Neural cell (in vitro differentiated cells): ENCODE measurements at regions not wholly inside any gene's neighbourhood (a gene's known extent, or its start where the extent isn't known, plus 50 kb on each side); places are given as distances from the start of the nearest gene placed in this dataset.

ENCODE experiments used
- H2AFZ ChIP-seq: fragments of 200-600, 300-800 bp; sonication (generic), shearing (Covaris generic); 2 replicates; pipeline ENCODE4 v1.6.0; 2014; ENCODE audit warnings: low read depth, mild to moderate bottlenecking, antibody characterized with exemption, low read length, moderate library complexity
- H3F3A ChIP-seq: fragments of 200-600 bp; shearing (Covaris generic); 2 replicates; pipeline ENCODE4 v1.6.1; 2016; ENCODE audit warnings: mild to moderate bottlenecking, moderate library complexity, mixed read lengths, antibody characterized with exemption, low read length; ENCODE audit not compliant: insufficient read depth, poor library complexity, severe bottlenecking
- H3K27ac ChIP-seq: fragments of 200-600, 300-800 bp; sonication (generic), shearing (Covaris generic); 2 replicates; pipeline ENCODE4 v1.5.1; 2014; ENCODE audit warnings: mild to moderate bottlenecking, low read length, moderate library complexity
- H3K27me3 ChIP-seq: fragments of 300-800, 200-600 bp; sonication (generic), shearing (Covaris generic); 2 replicates; pipeline ENCODE4 v1.6.0; 2014; ENCODE audit warnings: mild to moderate bottlenecking, low read depth, low read length, moderate library complexity; ENCODE audit not compliant: insufficient read depth
- H3K36me3 ChIP-seq: fragments of 300-800, 200-600 bp; sonication (generic), shearing (Covaris generic); 2 replicates; pipeline ENCODE4 v1.5.1; 2014; ENCODE audit warnings: mild to moderate bottlenecking, antibody characterized with exemption, low read length, moderate library complexity; ENCODE audit not compliant: insufficient read depth
- H3K4me2 ChIP-seq: fragments of 300-800, 200-600 bp; sonication (generic), shearing (Covaris generic); 2 replicates; pipeline ENCODE4 v1.6.0; 2014; ENCODE audit warnings: mild to moderate bottlenecking, low read length
- H3K4me3 ChIP-seq: fragments of 300-800, 200-600 bp; sonication (generic), shearing (Covaris generic); 2 replicates; pipeline ENCODE4 v1.5.1; 2014; ENCODE audit warnings: mild to moderate bottlenecking, low read length, moderate library complexity
- H3K79me2 ChIP-seq: fragments of 200-600 bp; shearing (Covaris generic); replicated peaks from 2 replicates; pipeline ENCODE4 v1.6.0; 2014; ENCODE audit warnings: mild to moderate bottlenecking, low read length, moderate library complexity; ENCODE audit not compliant: insufficient read depth
- H3K9ac ChIP-seq: fragments of 300-800, 200-600 bp; sonication (generic), shearing (Covaris generic); 2 replicates; pipeline ENCODE4 v1.6.1; 2016; ENCODE audit warnings: mild to moderate bottlenecking, low read length, mixed read lengths
- H3K9me2 ChIP-seq: fragments of 200-600 bp; shearing (Covaris generic); 2 replicates; pipeline ENCODE4 v1.6.1; 2016; ENCODE audit warnings: mild to moderate bottlenecking, low read length, mixed read lengths; ENCODE audit not compliant: insufficient read depth
- H3K9me3 ChIP-seq: fragments of 200-600, 300-800 bp; sonication (generic), shearing (Covaris generic); 2 replicates; pipeline ENCODE4 v1.6.1; 2016; ENCODE audit warnings: mild to moderate bottlenecking, mixed run types, low read length, moderate library complexity, mixed read lengths
- H4K20me1 ChIP-seq: fragments of 200-600 bp; shearing (Covaris generic); 2 replicates; pipeline ENCODE4 v1.6.1; 2016; ENCODE audit warnings: mild to moderate bottlenecking, mixed run types; ENCODE audit not compliant: insufficient read depth
- EP300 ChIP-seq: fragments of 450-650 bp; conservative IDR thresholded peaks from 2 replicates; pipeline ENCODE4 v1.6.1; 2014; ENCODE audit warnings: antibody characterized with exemption, mild to moderate bottlenecking, moderate library complexity; ENCODE audit not compliant: poor library complexity, severe bottlenecking
- EZH2 ChIP-seq: fragments of 200-600, 300-800 bp; shearing (Covaris generic), sonication (generic); IDR thresholded peaks from 2 replicates; pipeline ENCODE4 v1.6.1; 2014; ENCODE audit warnings: antibody characterized with exemption, low read length, borderline replicate concordance, mild to moderate bottlenecking; ENCODE audit not compliant: insufficient read depth, poor library complexity, severe bottlenecking
- MXI1 ChIP-seq: fragments of 450-650 bp; conservative IDR thresholded peaks from 2 replicates; pipeline ENCODE4 v1.6.1; 2014; ENCODE audit warnings: antibody characterized with exemption, mild to moderate bottlenecking; ENCODE audit not compliant: poor library complexity, severe bottlenecking
- POLR2AphosphoS5 ChIP-seq: IDR thresholded peaks from 2 replicates; pipeline ENCODE4 v1.6.1; 2012
- RAD21 ChIP-seq: fragments of 450-650 bp; conservative IDR thresholded peaks from 2 replicates; pipeline ENCODE4 v1.6.1; 2014; ENCODE audit warnings: antibody characterized with exemption, mild to moderate bottlenecking, moderate library complexity
- SMC3 ChIP-seq: fragments of 450-650 bp; conservative IDR thresholded peaks from 2 replicates; pipeline ENCODE4 v1.6.1; 2014; ENCODE audit warnings: antibody characterized with exemption, mild to moderate bottlenecking, moderate library complexity; ENCODE audit not compliant: poor library complexity
- TAF1 ChIP-seq: IDR thresholded peaks from 2 replicates; pipeline ENCODE4 v1.6.1; 2012; ENCODE audit warnings: low read depth
- TF ChIP-seq, protein P1 (sequence below): fragments of 450-650 bp; IDR thresholded peaks from 2 replicates; pipeline ENCODE4 v1.5.1; 2014; ENCODE audit warnings: antibody characterized with exemption, mild to moderate bottlenecking, moderate library complexity; ENCODE audit not compliant: poor library complexity, severe bottlenecking
- TF ChIP-seq, protein P2 (sequence below): IDR thresholded peaks from 2 replicates; pipeline ENCODE4 v1.6.1; 2012; ENCODE audit warnings: borderline replicate concordance

DNA sequence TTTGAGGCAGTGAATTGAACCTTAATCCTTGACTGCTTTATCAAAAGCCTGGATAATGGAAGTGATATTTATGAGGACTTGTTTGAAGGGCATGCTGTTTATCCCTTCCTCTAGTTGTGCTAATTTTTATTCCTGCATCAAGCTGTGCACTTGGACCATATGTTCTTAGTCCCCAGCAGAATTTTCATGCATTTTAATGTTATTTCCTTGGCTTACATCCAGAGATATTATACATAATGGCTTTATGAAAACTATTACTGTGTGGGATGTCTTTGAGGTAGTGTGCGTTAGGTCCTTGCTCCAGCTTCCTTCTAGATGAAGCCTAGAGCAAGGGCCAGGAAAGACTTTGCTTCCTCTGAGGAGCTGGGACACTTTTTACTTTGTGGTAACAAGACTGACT is 378.4 kb downstream of the LPIN1 start:
- Histone ChIP-seq H3K9me2 (no peaks in the 10 kb centered on the region), H3K27me3 (no peaks in the 10 kb centered on the region), H3K4me3 (no peak overlapping the region), H3K9me3 (peaks cover 7% of the 10 kb centered on the region), H4K20me1 (no peaks in the 10 kb centered on the region), H3K4me2 (no peak overlapping the region), H3K9ac (no peak overlapping the region), H3K36me3 (no peaks in the 10 kb centered on the region), H3K79me2 (no peaks in the 10 kb centered on the region), H2AFZ (no peak overlapping the region), H3K27ac (no peak overlapping the region), H3F3A (no peaks in the 10 kb centered on the region)
- TF ChIP-seq RAD21 (no peak), POLR2AphosphoS5 (no peak), TAF1 (no peak)

DNA sequence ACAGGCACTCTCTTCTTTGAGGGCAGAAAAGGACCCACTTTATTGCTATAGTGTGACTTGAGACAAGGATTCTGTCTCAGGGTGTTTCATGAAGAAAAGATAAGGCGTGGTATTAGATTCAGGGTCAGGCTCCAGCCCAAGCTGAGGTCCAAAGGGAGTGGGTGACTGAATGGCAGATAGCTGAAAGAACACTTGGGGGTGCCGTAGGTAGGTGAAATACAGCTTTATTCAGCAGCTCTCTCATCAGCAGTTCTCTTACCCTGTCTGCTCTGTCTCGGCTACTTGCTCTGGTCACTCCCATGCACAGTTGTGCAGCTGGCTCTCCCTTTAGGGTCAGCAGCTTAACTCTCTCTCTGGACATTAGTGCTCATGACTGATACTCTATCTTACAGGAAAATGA is 379.9 kb downstream of the LPIN1 start:
- Histone ChIP-seq H3K4me2 (no peak overlapping the region), H3K79me2 (no peaks in the 10 kb centered on the region), H3F3A (no peaks in the 10 kb centered on the region), H3K9ac (no peak overlapping the region), H2AFZ (no peak overlapping the region), H3K4me3 (no peak overlapping the region), H3K9me3 (peaks cover 7% of the 10 kb centered on the region), H3K27me3 (no peaks in the 10 kb centered on the region), H4K20me1 (no peaks in the 10 kb centered on the region), H3K36me3 (no peaks in the 10 kb centered on the region), H3K27ac (no peak overlapping the region), H3K9me2 (no peaks in the 10 kb centered on the region)
- TF ChIP-seq EZH2 (no peak), RAD21 (no peak), POLR2AphosphoS5 (no peak), EP300 (no peak), TAF1 (no peak)
- TF ChIP-seq, protein P1, sequence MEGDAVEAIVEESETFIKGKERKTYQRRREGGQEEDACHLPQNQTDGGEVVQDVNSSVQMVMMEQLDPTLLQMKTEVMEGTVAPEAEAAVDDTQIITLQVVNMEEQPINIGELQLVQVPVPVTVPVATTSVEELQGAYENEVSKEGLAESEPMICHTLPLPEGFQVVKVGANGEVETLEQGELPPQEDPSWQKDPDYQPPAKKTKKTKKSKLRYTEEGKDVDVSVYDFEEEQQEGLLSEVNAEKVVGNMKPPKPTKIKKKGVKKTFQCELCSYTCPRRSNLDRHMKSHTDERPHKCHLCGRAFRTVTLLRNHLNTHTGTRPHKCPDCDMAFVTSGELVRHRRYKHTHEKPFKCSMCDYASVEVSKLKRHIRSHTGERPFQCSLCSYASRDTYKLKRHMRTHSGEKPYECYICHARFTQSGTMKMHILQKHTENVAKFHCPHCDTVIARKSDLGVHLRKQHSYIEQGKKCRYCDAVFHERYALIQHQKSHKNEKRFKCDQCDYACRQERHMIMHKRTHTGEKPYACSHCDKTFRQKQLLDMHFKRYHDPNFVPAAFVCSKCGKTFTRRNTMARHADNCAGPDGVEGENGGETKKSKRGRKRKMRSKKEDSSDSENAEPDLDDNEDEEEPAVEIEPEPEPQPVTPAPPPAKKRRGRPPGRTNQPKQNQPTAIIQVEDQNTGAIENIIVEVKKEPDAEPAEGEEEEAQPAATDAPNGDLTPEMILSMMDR, result no peak

DNA sequence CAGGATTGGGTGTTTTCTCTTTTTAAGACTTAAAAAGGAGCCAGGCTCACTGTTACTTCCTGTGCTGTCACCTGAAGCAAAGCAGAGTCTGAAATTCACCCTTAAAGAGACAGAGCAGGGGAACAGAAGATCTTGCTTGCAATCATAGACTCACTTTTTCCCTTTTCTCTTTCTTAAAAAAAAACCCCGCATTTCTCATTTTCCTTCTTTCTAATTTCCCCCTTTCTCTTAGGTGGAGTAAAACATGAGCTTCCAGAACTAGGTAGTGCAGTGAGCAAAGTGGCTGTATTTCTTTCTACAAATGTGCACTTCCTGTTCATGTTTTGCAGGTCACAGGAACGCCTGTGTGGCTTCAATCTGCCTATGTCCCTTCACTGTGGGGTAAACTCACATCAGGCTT is 381.2 kb downstream of the LPIN1 start:
- no peaks in the 10 kb centered on the region for H3K36me3 ChIP-seq
- no peak overlapping the region for H2AFZ ChIP-seq
- H3K9ac ChIP-seq, result no peak overlapping the region
- TF ChIP-seq EZH2 (no peak), RAD21 (no peak), EP300 (no peak), SMC3 (no peak), TAF1 (no peak), MXI1 (no peak), POLR2AphosphoS5 (no peak)
- TF ChIP-seq, protein P1, result no peak
- TF ChIP-seq, protein P2, sequence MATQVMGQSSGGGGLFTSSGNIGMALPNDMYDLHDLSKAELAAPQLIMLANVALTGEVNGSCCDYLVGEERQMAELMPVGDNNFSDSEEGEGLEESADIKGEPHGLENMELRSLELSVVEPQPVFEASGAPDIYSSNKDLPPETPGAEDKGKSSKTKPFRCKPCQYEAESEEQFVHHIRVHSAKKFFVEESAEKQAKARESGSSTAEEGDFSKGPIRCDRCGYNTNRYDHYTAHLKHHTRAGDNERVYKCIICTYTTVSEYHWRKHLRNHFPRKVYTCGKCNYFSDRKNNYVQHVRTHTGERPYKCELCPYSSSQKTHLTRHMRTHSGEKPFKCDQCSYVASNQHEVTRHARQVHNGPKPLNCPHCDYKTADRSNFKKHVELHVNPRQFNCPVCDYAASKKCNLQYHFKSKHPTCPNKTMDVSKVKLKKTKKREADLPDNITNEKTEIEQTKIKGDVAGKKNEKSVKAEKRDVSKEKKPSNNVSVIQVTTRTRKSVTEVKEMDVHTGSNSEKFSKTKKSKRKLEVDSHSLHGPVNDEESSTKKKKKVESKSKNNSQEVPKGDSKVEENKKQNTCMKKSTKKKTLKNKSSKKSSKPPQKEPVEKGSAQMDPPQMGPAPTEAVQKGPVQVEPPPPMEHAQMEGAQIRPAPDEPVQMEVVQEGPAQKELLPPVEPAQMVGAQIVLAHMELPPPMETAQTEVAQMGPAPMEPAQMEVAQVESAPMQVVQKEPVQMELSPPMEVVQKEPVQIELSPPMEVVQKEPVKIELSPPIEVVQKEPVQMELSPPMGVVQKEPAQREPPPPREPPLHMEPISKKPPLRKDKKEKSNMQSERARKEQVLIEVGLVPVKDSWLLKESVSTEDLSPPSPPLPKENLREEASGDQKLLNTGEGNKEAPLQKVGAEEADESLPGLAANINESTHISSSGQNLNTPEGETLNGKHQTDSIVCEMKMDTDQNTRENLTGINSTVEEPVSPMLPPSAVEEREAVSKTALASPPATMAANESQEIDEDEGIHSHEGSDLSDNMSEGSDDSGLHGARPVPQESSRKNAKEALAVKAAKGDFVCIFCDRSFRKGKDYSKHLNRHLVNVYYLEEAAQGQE, result no peak
- H3K27ac ChIP-seq, result no peak overlapping the region
- H3K9me2 ChIP-seq, result no peaks in the 10 kb centered on the region
- H3K79me2 ChIP-seq, result no peaks in the 10 kb centered on the region
- H3K9me3 ChIP-seq, result peaks cover 7% of the 10 kb centered on the region
- H4K20me1 ChIP-seq, result no peaks in the 10 kb centered on the region
- no peaks in the 10 kb centered on the region for H3K27me3 ChIP-seq
- no peak overlapping the region for H3K4me2 ChIP-seq
- no peak overlapping the region for H3K4me3 ChIP-seq
- no peaks in the 10 kb centered on the region for H3F3A ChIP-seq
